Body of pancreas (tissue), 4 donors: ENCODE measurements at regions not wholly inside any gene's neighbourhood (a gene's known extent, or its start where the extent isn't known, plus 50 kb on each side); places are given as distances from the start of the nearest gene placed in this dataset.

Experiments used
- ATAC-seq: fragments of 150-250 bp; one replicate; pipeline ENCODE4 v1.9.1; 2016
- DNase-seq, 4 donors: peaks; one replicate each; pipeline ENCODE4 v3.0.0-alpha.2; 2019
- H3K27ac ChIP-seq, 4 donors: fragments of 200-600 bp; sonication (generic); 1 replicate in 3 of 4; 2 replicates in 1 of 4; pipeline versions ENCODE4 v1.5.1 to v1.6.1; 2016 to 2019; ENCODE audit warnings: mild to moderate bottlenecking in 1 of 4, mixed read lengths in 1 of 4, moderate library complexity in 1 of 4
- H3K27me3 ChIP-seq, 2 donors: fragments of 200-600 bp; sonication (generic); one replicate each; pipeline ENCODE4 v1.6.0; 2016; ENCODE audit warnings: mild to moderate bottlenecking in 1 of 2
- H3K36me3 ChIP-seq, 2 donors: fragments of 200-600 bp; sonication (generic); replicated peaks in 1 of 2; 2 replicates each; pipeline ENCODE4 v1.5.1; 2016; ENCODE audit warnings: low read depth in 2 of 2; ENCODE audit not compliant: insufficient read depth in 1 of 2
- H3K4me1 ChIP-seq: fragments of 200-600 bp; sonication (generic); one replicate; pipeline ENCODE4 v1.6.0; 2016
- H3K4me3 ChIP-seq, 2 donors: fragments of 200-600 bp; sonication (generic); 1 replicate in 1 of 2; 2 replicates in 1 of 2; pipeline ENCODE4 v1.5.1; 2016 to 2019
- H3K9me3 ChIP-seq, 3 donors: fragments of 200-600 bp; sonication (generic); 1 replicate in 2 of 3; 2 replicates in 1 of 3; pipeline ENCODE4 v1.5.1; 2016
- CTCF ChIP-seq, 7 experiments: fragments of 450-650 bp in 4 of 7; fragments of 200-600 bp in 3 of 7; sonication (generic) in 3 of 7; IDR thresholded peaks; one replicate each; pipeline ENCODE4 v1.5.1; 2016 to 2019; ENCODE audit warnings: antibody characterized with exemption in 7 of 7
- POLR2A ChIP-seq, 3 donors: fragments of 450-650 bp; IDR thresholded peaks; one replicate each; pipeline ENCODE4 v1.6.1; 2016; ENCODE audit warnings: antibody characterized with exemption in 3 of 3, mild to moderate bottlenecking in 2 of 3
- WGBS, 2 donors: methylation state at CpG; one replicate each; pipeline ENCODE4 v1.1.5; 2017; 5-methylcytosine and 5-hydroxymethylcytosine counted together
- intact Hi-C: fragments of 100-400 bp; cut with DNase I; formaldehyde crosslinking; loops from one replicate; pipeline ENCODE4 v1.15.1; 2023

- intact Hi-C loops = no loop called here
- 80 to 81% methylated on average over 8 of the region's 8 CpGs for WGBS, 2 donors
Measured at GRCh38 chr13:51020600-51020999, 90.5 kb downstream of the C13orf42 start.

GRCh38 chr13:51019026-51019425 lies 92.0 kb downstream of the C13orf42 start:
- ATAC-seq (no peak), DNase-seq (no peak)
- Histone ChIP-seq H3K4me3 (no peak overlapping the region), H3K9me3 (no peaks in the 10 kb centered on the region), H3K27ac (no peak overlapping the region), H3K27me3 (no peaks in the 10 kb centered on the region), H3K36me3 (no peaks in the 10 kb centered on the region), H3K4me1 (no peaks in the 10 kb centered on the region)
- TF ChIP-seq CTCF (IDR thresholded peaks at IDR 0.05) (no peak), POLR2A (IDR thresholded peaks at IDR 0.05) (no peak)
- intact Hi-C loops = no loop called here
- WGBS, 2 donors = 66 to 81% methylated on average over 5 of the region's 5 CpGs

More at GRCh38 chr13:51020600-51020999, 90.5 kb downstream of the C13orf42 start:
- H3K27ac ChIP-seq = no peak overlapping the region
- TF ChIP-seq POLR2A (IDR thresholded peaks at IDR 0.05) (no peak), CTCF (IDR thresholded peaks at IDR 0.05) (no peak)
- H3K4me1 ChIP-seq = no peaks in the 10 kb centered on the region
- ATAC-seq (no peak), DNase-seq (no peak)
- no peak overlapping the region for H3K4me3 ChIP-seq
- no peaks in the 10 kb centered on the region for H3K9me3 ChIP-seq
- no peaks in the 10 kb centered on the region for H3K27me3 ChIP-seq
- H3K36me3 ChIP-seq = no peaks in the 10 kb centered on the region

- no peak for TF ChIP-seq POLR2A (IDR thresholded peaks at IDR 0.05)
- TF ChIP-seq CTCF (IDR thresholded peaks at IDR 0.05) = no peak
- H3K4me3 ChIP-seq = no peak overlapping the region
- H3K9me3 ChIP-seq = no peaks in the 10 kb centered on the region
- no peak overlapping the region for H3K27ac ChIP-seq
- no peaks in the 10 kb centered on the region for H3K4me1 ChIP-seq
- ATAC-seq = no peak
- intact Hi-C loops = no loop called here
- no peaks in the 10 kb centered on the region for H3K36me3 ChIP-seq
- DNase-seq = no peak
- no peaks in the 10 kb centered on the region for H3K27me3 ChIP-seq
- 87 to 93% methylated on average over 1 of the region's 1 CpG for WGBS, 2 donors
Measured at GRCh38 chr13:51017516-51017915, 93.6 kb downstream of the C13orf42 start.

GRCh38 chr13:51015973-51016372 lies 95.1 kb downstream of the C13orf42 start:
- 54 to 57% methylated on average over 1 of the region's 1 CpG for WGBS, 2 donors
- Histone ChIP-seq H3K27ac (no peak overlapping the region), H3K36me3 (no peaks in the 10 kb centered on the region), H3K4me3 (no peak overlapping the region), H3K27me3 (no peaks in the 10 kb centered on the region), H3K9me3 (no peaks in the 10 kb centered on the region), H3K4me1 (no peaks in the 10 kb centered on the region)
- intact Hi-C loops = no loop called here
- no peak for DNase-seq
- TF ChIP-seq POLR2A (IDR thresholded peaks at IDR 0.05) (no peak), CTCF (IDR thresholded peaks at IDR 0.05) (no peak)
- no peak for ATAC-seq

GRCh38 chr13:51009597-51009996 lies 100.0 kb downstream of the RNASEH2B start:
- ATAC-seq = no peak
- 67 to 82% methylated on average over 1 of the region's 1 CpG for WGBS, 2 donors
- no peak overlapping the region for H3K4me3 ChIP-seq
- TF ChIP-seq POLR2A (IDR thresholded peaks at IDR 0.05) (no peak), CTCF (IDR thresholded peaks at IDR 0.05) (no peak)
- H3K27me3 ChIP-seq = no peaks in the 10 kb centered on the region
- no peaks in the 10 kb centered on the region for H3K4me1 ChIP-seq
- no peak for DNase-seq
- no peaks in the 10 kb centered on the region for H3K36me3 ChIP-seq
- no peak overlapping the region for H3K27ac ChIP-seq
- intact Hi-C loops = no loop called here
- no peaks in the 10 kb centered on the region for H3K9me3 ChIP-seq
